ENCODE measurements at regions not wholly inside any gene's neighbourhood (a gene's known extent, or its start where the extent isn't known, plus 50 kb on each side); places are given as distances from the start of the nearest gene placed in this dataset.

- no peak for TF ChIP-seq CTCF (IDR thresholded peaks at IDR 0.05)
- TF ChIP-seq POLR2A (IDR thresholded peaks at IDR 0.05) = no peak
Observed at GRCh38 chr5:123947797-123948196, 435.8 kb downstream of the CSNK1G3 start.
